Nephron progenitor cell (in vitro differentiated cells): ENCODE measurements at regions not wholly inside any gene's neighbourhood (a gene's known extent, or its start where the extent isn't known, plus 50 kb on each side); places are given as distances from the start of the nearest gene placed in this dataset.

ENCODE experiments used
- DNase-seq: peaks from one replicate; pipeline ENCODE4 v3.0.0; 2021
- H3K27ac Mint-ChIP-seq: 2 replicates; pipeline ENCODE4 v1.8.0; 2021; ENCODE audit warnings: mild to moderate bottlenecking, moderate library complexity, mixed read lengths
- H3K27me3 Mint-ChIP-seq: 2 replicates; pipeline ENCODE4 v1.8.0; 2021; ENCODE audit warnings: mild to moderate bottlenecking, low read depth, mixed read lengths; ENCODE audit not compliant: poor library complexity
- H3K36me3 Mint-ChIP-seq: 2 replicates; pipeline ENCODE4 v1.8.0; 2021; ENCODE audit warnings: low read depth, mixed read lengths
- H3K4me1 Mint-ChIP-seq: 2 replicates; pipeline ENCODE4 v1.8.0; 2021; ENCODE audit warnings: mixed read lengths
- H3K4me3 Mint-ChIP-seq: 2 replicates; pipeline ENCODE4 v1.8.0; 2021; ENCODE audit warnings: mild to moderate bottlenecking, moderate library complexity, mixed read lengths
- H3K9me3 Mint-ChIP-seq: 2 replicates; pipeline ENCODE4 v1.8.0; 2021; ENCODE audit warnings: mild to moderate bottlenecking, moderate library complexity, mixed read lengths
- CTCF ChIP-seq: fragments of 200-600 bp; sonication (generic); IDR thresholded peaks from 2 replicates; pipeline ENCODE4 v1.5.0; 2021; ENCODE audit warnings: antibody characterized with exemption

- Mint-ChIP-seq H3K36me3 (no peaks in the 10 kb centered on the region), H3K4me1 (peaks cover 44% of the 10 kb centered on the region), H3K27ac (no peak overlapping the region), H3K27me3 (peaks cover 100% of the 10 kb centered on the region), H3K4me3 (no peak overlapping the region), H3K9me3 (no peaks in the 10 kb centered on the region)
- no peak for TF ChIP-seq CTCF
- DNase-seq, result no peak
Observed at GRCh38 chr1:90834354-90834885, 117.3 kb upstream of the BARHL2 start.

DNA sequence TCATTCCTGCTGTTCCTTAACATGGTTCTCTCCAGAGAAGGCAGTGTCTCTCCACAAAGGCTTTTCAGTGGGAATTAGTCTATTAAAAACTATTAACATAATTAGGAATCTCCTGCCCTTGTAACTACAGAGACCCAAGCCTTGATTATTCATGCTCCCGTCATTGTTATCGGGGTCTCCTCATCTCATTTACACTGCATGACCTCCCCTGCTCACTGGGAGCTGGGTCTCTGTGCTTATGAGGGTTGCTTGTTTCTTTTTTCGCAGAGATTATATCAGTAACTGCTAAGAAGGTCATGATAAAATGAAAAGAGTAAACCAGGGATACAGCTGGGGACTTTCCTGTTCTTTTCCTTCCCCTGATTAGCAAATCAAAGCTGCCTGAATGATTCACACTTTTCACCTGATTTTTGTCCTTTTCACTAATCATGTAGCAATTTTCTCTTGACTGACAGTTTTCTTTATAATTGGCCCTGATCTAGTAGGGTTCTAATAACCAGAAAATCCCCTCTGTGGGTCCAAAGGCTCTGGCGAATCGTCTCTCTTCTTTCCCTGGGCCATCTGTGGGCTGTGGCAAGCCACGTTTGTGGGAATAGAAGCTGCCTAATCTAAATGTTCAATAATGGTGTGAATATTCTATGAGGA, 116.5 kb upstream of the BARHL2 start:
- no peak for DNase-seq
- Mint-ChIP-seq H3K27ac (no peak overlapping the region), H3K36me3 (no peaks in the 10 kb centered on the region), H3K4me3 (no peak overlapping the region), H3K4me1 (peaks cover 44% of the 10 kb centered on the region), H3K27me3 (peaks cover 100% of the 10 kb centered on the region), H3K9me3 (no peaks in the 10 kb centered on the region)
- TF ChIP-seq CTCF, result no peak

- Mint-ChIP-seq H3K36me3 (no peaks in the 10 kb centered on the region), H3K4me1 (peaks cover 44% of the 10 kb centered on the region), H3K27ac (no peak overlapping the region), H3K27me3 (peaks cover 96% of the 10 kb centered on the region), H3K9me3 (no peaks in the 10 kb centered on the region), H3K4me3 (no peak overlapping the region)
- peak; percentile 33 for DNase-seq
- TF ChIP-seq CTCF, result no peak
Observed at GRCh38 chr1:90831910-90832309, 114.8 kb upstream of the BARHL2 start.

DNA sequence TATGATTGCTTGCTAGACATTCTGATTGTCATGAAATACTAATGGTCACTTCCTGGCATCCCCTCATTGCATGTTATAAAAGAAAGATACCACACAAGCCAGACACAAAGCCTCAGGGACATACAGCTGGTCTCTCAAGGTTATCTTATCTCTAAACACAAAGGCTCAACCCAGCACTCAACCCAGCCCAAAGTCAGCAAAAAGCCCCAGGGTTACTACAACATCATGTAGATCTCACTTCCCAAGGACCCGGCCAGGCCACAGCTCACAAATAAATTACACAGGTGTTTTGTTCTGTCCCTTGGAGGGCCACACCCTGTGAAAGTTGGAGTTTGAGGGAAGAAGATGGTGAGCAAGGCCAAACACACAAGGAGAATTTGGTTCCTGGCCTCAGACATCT, 109.7 kb upstream of the BARHL2 start:
- no peak overlapping the region for H3K4me3 Mint-ChIP-seq
- TF ChIP-seq CTCF, result no peak
- no peak for DNase-seq

GRCh38 chr1:90826024-90826423, 108.9 kb upstream of the BARHL2 start:
- TF ChIP-seq CTCF, result no peak
- Mint-ChIP-seq H3K4me3 (no peak overlapping the region), H3K27me3 (peaks cover 84% of the 10 kb centered on the region), H3K9me3 (no peaks in the 10 kb centered on the region), H3K27ac (no peak overlapping the region), H3K36me3 (no peaks in the 10 kb centered on the region), H3K4me1 (no peaks in the 10 kb centered on the region)
- DNase-seq, result no peak

More for the DNA sequence above, 109.7 kb upstream of the BARHL2 start:
- peaks cover 91% of the 10 kb centered on the region for H3K27me3 Mint-ChIP-seq
- H3K36me3 Mint-ChIP-seq, result no peaks in the 10 kb centered on the region
- H3K9me3 Mint-ChIP-seq, result no peaks in the 10 kb centered on the region
- H3K4me1 Mint-ChIP-seq, result peaks cover 5% of the 10 kb centered on the region
- H3K27ac Mint-ChIP-seq, result no peak overlapping the region

DNA sequence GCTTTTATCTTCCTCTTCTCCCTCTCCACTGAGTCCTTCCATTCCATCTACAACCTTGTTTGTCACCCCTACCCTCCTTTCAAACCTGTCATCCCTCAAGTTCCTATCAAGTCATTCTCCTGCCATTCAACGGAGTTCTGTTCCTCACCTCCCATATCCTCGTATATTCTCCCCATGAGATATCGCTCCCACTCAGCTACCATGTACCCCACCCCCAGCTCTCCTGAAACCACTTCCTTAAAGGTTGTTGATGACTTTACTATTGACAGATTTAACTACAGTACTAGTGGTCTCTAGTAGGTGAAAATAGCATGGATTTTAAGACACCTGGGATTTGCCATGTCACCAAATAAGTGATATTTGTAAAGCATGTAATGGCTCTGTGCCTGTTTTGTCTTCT, 107.4 kb upstream of the BARHL2 start:
- Mint-ChIP-seq H3K4me1 (no peaks in the 10 kb centered on the region), H3K9me3 (no peaks in the 10 kb centered on the region), H3K36me3 (no peaks in the 10 kb centered on the region), H3K27me3 (peaks cover 74% of the 10 kb centered on the region), H3K27ac (no peak overlapping the region), H3K4me3 (no peak overlapping the region)
- no peak for DNase-seq
- no peak for TF ChIP-seq CTCF
